Trophoblast cell (in vitro differentiated cells and primary cell): ENCODE measurements at regions not wholly inside any gene's neighbourhood (a gene's known extent, or its start where the extent isn't known, plus 50 kb on each side); places are given as distances from the start of the nearest gene placed in this dataset.
"Not testable (repeated sequence)": the region's sequence is repeated elsewhere in the genome, so short reads cannot be mapped to it uniquely, and the experiment has no call there.

Experiments used
- DNase-seq, 2 donors: peaks; one replicate each; pipeline ENCODE4 v3.0.0-alpha.2; 2016
- H2AFZ ChIP-seq: 2 replicates; pipeline ENCODE4 v1.6.1; 2013; ENCODE audit warnings: low read length, moderate library complexity, mild to moderate bottlenecking; ENCODE audit not compliant: insufficient read depth, poor library complexity
- H2AK5ac ChIP-seq: 2 replicates; pipeline ENCODE4 v1.6.1; 2013; ENCODE audit warnings: mild to moderate bottlenecking, low read length
- H2BK120ac ChIP-seq: 2 replicates; pipeline ENCODE4 v1.6.1; 2013; ENCODE audit warnings: low read length, mild to moderate bottlenecking, moderate library complexity; ENCODE audit not compliant: insufficient read depth, poor library complexity
- H2BK12ac ChIP-seq: 2 replicates; pipeline ENCODE4 v1.6.1; 2013; ENCODE audit warnings: mild to moderate bottlenecking, low read length, moderate library complexity
- H2BK5ac ChIP-seq: 2 replicates; pipeline ENCODE4 v1.6.1; 2013; ENCODE audit warnings: low read length, low read depth, moderate library complexity, mild to moderate bottlenecking; ENCODE audit not compliant: poor library complexity
- H3K14ac ChIP-seq: 2 replicates; pipeline ENCODE4 v1.6.1; 2013; ENCODE audit warnings: mild to moderate bottlenecking, low read length
- H3K18ac ChIP-seq: 2 replicates; pipeline ENCODE4 v1.6.1; 2013; ENCODE audit warnings: mild to moderate bottlenecking, low read length
- H3K23ac ChIP-seq: 2 replicates; pipeline ENCODE4 v1.6.1; 2013; ENCODE audit warnings: low read length
- H3K27ac ChIP-seq: 2 replicates; pipeline ENCODE4 v1.5.1; 2013; ENCODE audit warnings: low read depth, mild to moderate bottlenecking, inconsistent platforms, low read length, moderate library complexity
- H3K27me3 ChIP-seq: 2 replicates; pipeline ENCODE4 v1.6.1; 2013; ENCODE audit warnings: inconsistent platforms, mild to moderate bottlenecking, low read length, moderate library complexity; ENCODE audit not compliant: insufficient read depth
- H3K36me3 ChIP-seq, 2 experiments: 1 replicate in 1 of 2; 2 replicates in 1 of 2; pipeline ENCODE4 v1.6.1; 2013; ENCODE audit warnings: low read length in 2 of 2, mild to moderate bottlenecking in 2 of 2, moderate library complexity in 1 of 2; ENCODE audit not compliant: insufficient read depth in 2 of 2, control insufficient read depth in 1 of 2
- H3K4ac ChIP-seq: 2 replicates; pipeline ENCODE4 v1.6.1; 2013; ENCODE audit warnings: low read depth, mild to moderate bottlenecking, low read length, moderate library complexity
- H3K4me1 ChIP-seq, 2 experiments: 1 replicate in 1 of 2; 2 replicates in 1 of 2; pipeline ENCODE4 v1.6.1; 2013; ENCODE audit warnings: low read length in 2 of 2, mild to moderate bottlenecking in 2 of 2, moderate library complexity in 1 of 2; ENCODE audit not compliant: insufficient read depth in 2 of 2, control insufficient read depth in 1 of 2
- H3K4me2 ChIP-seq: 2 replicates; pipeline ENCODE4 v1.6.1; 2013; ENCODE audit warnings: inconsistent platforms, mild to moderate bottlenecking, low read length, moderate library complexity
- H3K4me3 ChIP-seq: 2 replicates; pipeline ENCODE4 v1.5.1; 2013; ENCODE audit warnings: mild to moderate bottlenecking, low read depth, low read length, inconsistent platforms
- H3K79me1 ChIP-seq: one replicate; pipeline ENCODE4 v1.6.1; 2013; ENCODE audit warnings: low read length
- H3K79me2 ChIP-seq: 2 replicates; pipeline ENCODE4 v1.6.1; 2013; ENCODE audit warnings: low read length, mild to moderate bottlenecking; ENCODE audit not compliant: control insufficient read depth, insufficient read depth, poor library complexity
- H3K9ac ChIP-seq: 2 replicates; pipeline ENCODE4 v1.6.1; 2013; ENCODE audit warnings: mild to moderate bottlenecking, low read length
- H3K9me3 ChIP-seq: 2 replicates; pipeline ENCODE4 v1.6.1; 2013; ENCODE audit warnings: low read depth, mild to moderate bottlenecking, control low read depth, inconsistent platforms, low read length; ENCODE audit not compliant: insufficient read depth
- H4K12ac ChIP-seq: 2 replicates; pipeline ENCODE4 v1.6.1; 2013; ENCODE audit warnings: low read depth, mild to moderate bottlenecking, low read length, moderate library complexity
- H4K8ac ChIP-seq: 2 replicates; pipeline ENCODE4 v1.6.1; 2013; ENCODE audit warnings: low read depth, mild to moderate bottlenecking, low read length, moderate library complexity
- H4K91ac ChIP-seq: one replicate; pipeline ENCODE4 v1.6.1; 2013; ENCODE audit warnings: low read depth, mild to moderate bottlenecking, low read length, moderate library complexity
- WGBS: extraction: QIAGEN DNeasy Blood & Tissue Kit; methylation state at CpG from one replicate; pipeline ENCODE4 v1.1.7; 2013; ENCODE audit warnings: missing lambda C conversion rate; ENCODE audit not compliant: insufficient read length, insufficient coverage; ENCODE audit errors: extremely low coverage; 5-methylcytosine and 5-hydroxymethylcytosine counted together

DNA sequence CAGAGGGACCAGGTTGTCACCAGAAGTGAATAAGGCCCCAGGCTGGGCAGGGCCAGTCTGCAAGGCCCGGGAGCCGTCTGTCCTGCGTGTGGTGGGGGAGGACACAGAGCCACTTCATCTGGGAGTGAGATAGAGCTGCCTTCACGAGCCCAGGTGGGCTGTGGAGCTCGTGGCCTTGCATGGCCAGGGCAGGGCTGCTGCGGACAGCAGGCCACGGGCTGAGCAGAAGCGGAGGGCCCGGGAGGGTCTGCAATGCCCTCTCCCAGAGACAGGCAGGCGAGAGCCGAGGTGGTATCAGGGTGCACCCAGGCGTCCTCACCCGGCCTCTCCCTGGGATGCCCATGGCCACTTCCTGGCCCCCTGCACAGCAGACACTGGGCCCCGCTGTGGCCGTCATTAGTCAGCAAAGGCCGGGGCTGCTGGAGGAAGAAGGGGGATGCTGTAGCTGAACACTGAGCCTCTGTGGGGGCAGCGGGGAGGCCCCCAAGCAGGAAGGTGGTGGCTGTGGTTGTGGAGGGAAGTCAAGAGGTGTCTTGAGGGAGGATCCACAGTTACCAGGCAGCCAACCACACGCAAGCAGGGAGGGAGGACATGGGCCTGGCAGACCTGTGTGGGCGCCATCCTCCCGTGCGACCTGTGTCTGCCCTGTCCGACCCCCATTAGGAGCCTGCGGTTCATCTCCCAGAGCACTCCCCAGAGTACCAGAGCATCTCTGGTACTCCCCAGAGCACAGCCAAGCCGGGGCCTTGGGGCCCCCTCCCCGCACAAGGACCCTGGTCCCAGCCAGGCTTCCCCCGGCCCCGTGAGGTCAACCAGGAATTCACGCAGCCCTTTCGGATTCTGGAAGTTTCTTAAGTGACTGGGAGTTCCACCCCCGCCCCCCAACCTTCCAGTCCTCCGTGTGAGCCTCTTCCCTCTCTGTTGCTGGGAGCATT is 1109.5 kb downstream of the BRD1 start:
- peaks cover 7 to 9% of the 10 kb centered on the region in 2 experiments for H3K4me1 ChIP-seq
- H4K8ac ChIP-seq, result no peak overlapping the region
- no peak overlapping the region for H2BK120ac ChIP-seq
- H3K36me3 ChIP-seq, result no peaks in the 10 kb centered on the region
- H3K27me3 ChIP-seq, result no peaks in the 10 kb centered on the region
- no peak overlapping the region for H3K18ac ChIP-seq
- no peak for DNase-seq
- H2BK12ac ChIP-seq, result no peak overlapping the region
- H3K9ac ChIP-seq, result no peak overlapping the region
- H3K79me2 ChIP-seq, result no peaks in the 10 kb centered on the region
- no peaks in the 10 kb centered on the region for H3K79me1 ChIP-seq
- no peak overlapping the region for H3K23ac ChIP-seq
- no peak overlapping the region for H3K27ac ChIP-seq
- H2AFZ ChIP-seq, result no peak overlapping the region
- H3K4me2 ChIP-seq, result no peak overlapping the region
- peaks cover 2% of the 10 kb centered on the region for H3K9me3 ChIP-seq
- H4K91ac ChIP-seq, result no peak overlapping the region
- no peak overlapping the region for H3K14ac ChIP-seq
- no peak overlapping the region for H4K12ac ChIP-seq
- no peak overlapping the region for H3K4ac ChIP-seq
- H2AK5ac ChIP-seq, result no peak overlapping the region
- H2BK5ac ChIP-seq, result no peak overlapping the region
- no CpG with 5 or more reads among the region's 31 CpGs for WGBS
- no peak overlapping the region for H3K4me3 ChIP-seq

DNA sequence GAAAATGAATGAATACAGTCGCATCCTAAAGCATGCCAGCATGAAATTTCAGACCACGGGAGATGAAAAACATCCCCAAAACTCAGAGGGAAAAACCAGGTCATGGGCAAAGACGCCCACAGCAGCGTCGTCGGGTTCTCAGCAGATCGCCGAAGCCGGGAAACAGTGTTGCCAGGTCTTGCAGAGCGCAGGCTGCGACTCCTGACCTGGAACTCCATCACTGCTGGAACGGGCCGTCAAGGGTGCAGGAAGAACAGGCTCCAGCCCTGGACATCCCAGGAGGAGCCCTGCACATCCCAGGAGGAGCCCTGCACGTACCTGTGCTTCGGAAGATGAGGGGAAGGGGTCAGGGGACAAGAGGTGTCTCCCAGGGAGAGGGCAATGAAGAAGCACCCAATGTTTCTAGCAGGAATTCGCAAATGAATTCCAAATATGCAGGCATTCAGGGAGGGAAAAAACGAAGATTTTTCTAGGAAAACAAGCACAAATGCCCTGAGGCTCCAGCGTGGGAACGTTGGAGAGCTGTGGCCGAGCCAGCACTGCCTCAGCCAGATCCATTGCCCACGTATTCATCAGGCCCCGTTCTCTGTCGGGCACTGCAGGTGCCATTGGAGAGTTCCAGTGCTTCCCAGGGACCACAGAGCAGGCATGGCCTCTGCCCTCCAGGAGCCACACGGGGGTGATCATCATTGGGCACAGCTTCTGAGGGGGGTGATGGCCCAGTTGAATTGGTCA is 1110.4 kb downstream of the BRD1 start:
- Histone ChIP-seq H2AK5ac (no peak overlapping the region), H2BK12ac (no peak overlapping the region), H3K4me1 (peaks cover 7 to 9% of the 10 kb centered on the region in 2 experiments), H4K8ac (no peak overlapping the region), H3K27me3 (no peaks in the 10 kb centered on the region), H2AFZ (no peak overlapping the region), H3K4ac (no peak overlapping the region), H4K12ac (no peak overlapping the region), H3K18ac (no peak overlapping the region), H3K23ac (no peak overlapping the region), H3K4me2 (no peak overlapping the region), H3K79me2 (no peaks in the 10 kb centered on the region), H4K91ac (no peak overlapping the region), H3K4me3 (no peak overlapping the region), H2BK120ac (no peak overlapping the region), H3K27ac (no peak overlapping the region), H3K36me3 (no peaks in the 10 kb centered on the region), H3K9ac (no peak overlapping the region), H3K9me3 (peaks cover 2% of the 10 kb centered on the region), H3K14ac (no peak overlapping the region), H2BK5ac (no peak overlapping the region), H3K79me1 (no peaks in the 10 kb centered on the region)
- DNase-seq, result peak in 1 of 2 donors; percentile 1
- WGBS, result no CpG with 5 or more reads among the region's 24 CpGs

DNA sequence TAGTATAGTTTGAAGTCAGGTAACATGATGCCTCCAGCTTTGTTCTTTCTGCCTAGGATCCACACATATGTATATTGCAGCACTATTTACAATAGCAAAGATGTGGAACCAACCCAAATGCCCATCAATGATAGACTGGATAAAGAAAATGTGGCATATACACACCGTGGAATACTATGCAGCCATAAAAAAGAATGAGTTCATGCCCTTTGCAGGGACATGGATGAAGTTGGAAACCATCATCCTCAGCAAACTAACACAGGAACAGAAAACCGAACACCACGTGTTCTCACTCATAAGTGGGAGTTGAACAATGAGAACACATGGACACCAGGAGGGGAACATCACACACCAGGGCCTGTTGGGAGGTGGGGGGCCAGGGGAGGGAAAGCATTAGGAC is 1111.5 kb downstream of the BRD1 start:
- not testable (repeated sequence) for H2BK120ac ChIP-seq, H3K18ac ChIP-seq, H3K14ac ChIP-seq, H3K23ac ChIP-seq, H3K4me1 ChIP-seq, H3K4me2 ChIP-seq, H4K8ac ChIP-seq, H4K12ac ChIP-seq, H3K27ac ChIP-seq, H3K27me3 ChIP-seq, H3K36me3 ChIP-seq, H3K4ac ChIP-seq, H4K91ac ChIP-seq, H2AFZ ChIP-seq, H3K9me3 ChIP-seq, H3K9ac ChIP-seq, H3K79me1 ChIP-seq, H3K79me2 ChIP-seq, DNase-seq, H2BK12ac ChIP-seq, H2BK5ac ChIP-seq, H3K4me3 ChIP-seq, H2AK5ac ChIP-seq
- WGBS, result no CpG with 5 or more reads among the region's 3 CpGs

DNA sequence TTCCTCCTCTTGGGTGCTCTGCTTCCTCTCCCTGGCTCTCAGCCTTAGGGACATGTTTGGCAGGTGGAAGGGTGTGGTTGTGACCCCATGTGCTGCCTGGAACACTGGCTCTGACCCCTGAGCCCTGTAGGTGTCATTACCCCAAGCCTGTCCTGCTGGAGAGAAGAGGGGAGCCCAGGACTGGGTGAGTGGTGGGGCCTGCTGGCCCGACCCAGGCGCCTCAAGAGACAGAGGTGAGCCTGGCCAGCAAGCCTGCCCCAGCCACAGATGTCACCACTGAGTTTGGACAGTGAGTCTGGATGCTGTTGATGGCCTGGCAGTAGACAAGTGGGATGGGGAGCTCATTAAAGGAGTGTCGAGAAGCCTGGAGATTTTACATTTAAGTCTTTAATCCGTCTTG is 1112.2 kb downstream of the BRD1 start:
- Histone ChIP-seq H3K79me2 (no peaks in the 10 kb centered on the region), H3K4me2 (no peak overlapping the region), H3K27me3 (no peaks in the 10 kb centered on the region), H4K12ac (no peak overlapping the region), H2BK120ac (no peak overlapping the region), H3K14ac (no peak overlapping the region), H3K79me1 (no peaks in the 10 kb centered on the region), H2BK5ac (no peak overlapping the region), H3K9me3 (peaks cover 2% of the 10 kb centered on the region), H4K8ac (no peak overlapping the region), H3K23ac (no peak overlapping the region), H2AK5ac (no peak overlapping the region), H3K9ac (no peak overlapping the region), H3K36me3 (no peaks in the 10 kb centered on the region), H4K91ac (no peak overlapping the region), H2BK12ac (no peak overlapping the region), H3K4me3 (no peak overlapping the region), H3K4ac (no peak overlapping the region), H3K27ac (no peak overlapping the region), H2AFZ (no peak overlapping the region), H3K4me1 (peaks cover 7 to 9% of the 10 kb centered on the region in 2 experiments), H3K18ac (no peak overlapping the region)
- no CpG with 5 or more reads among the region's 4 CpGs for WGBS
- no peak for DNase-seq
